Astrocyte of the cerebellum (primary cell): ENCODE measurements at regions not wholly inside any gene's neighbourhood (a gene's known extent, or its start where the extent isn't known, plus 50 kb on each side); places are given as distances from the start of the nearest gene placed in this dataset.
"Not testable (repeated sequence)": the region's sequence is repeated elsewhere in the genome, so short reads cannot be mapped to it uniquely, and the experiment has no call there.

ENCODE experiments used
- DNase-seq: peaks from one replicate; pipeline ENCODE4 v3.0.0-alpha.2; 2011; ENCODE audit warnings: low read depth
- H3K4me3 ChIP-seq: 2 replicates; pipeline ENCODE4 v1.5.1; 2011; ENCODE audit warnings: mild to moderate bottlenecking, low read depth, low read length, moderate library complexity
- in situ Hi-C: cut with HindIII; loops from 2 replicates; pipeline ENCODE4 v1.10.0; 2017; ENCODE audit warnings: low sequenced_read_pairs
- TF ChIP-seq, protein P1 (sequence below): IDR thresholded peaks from 2 replicates; pipeline ENCODE4 v1.5.1; 2012; ENCODE audit warnings: low read length, low read depth, moderate library complexity, mild to moderate bottlenecking; ENCODE audit errors: missing control alignments

DNA sequence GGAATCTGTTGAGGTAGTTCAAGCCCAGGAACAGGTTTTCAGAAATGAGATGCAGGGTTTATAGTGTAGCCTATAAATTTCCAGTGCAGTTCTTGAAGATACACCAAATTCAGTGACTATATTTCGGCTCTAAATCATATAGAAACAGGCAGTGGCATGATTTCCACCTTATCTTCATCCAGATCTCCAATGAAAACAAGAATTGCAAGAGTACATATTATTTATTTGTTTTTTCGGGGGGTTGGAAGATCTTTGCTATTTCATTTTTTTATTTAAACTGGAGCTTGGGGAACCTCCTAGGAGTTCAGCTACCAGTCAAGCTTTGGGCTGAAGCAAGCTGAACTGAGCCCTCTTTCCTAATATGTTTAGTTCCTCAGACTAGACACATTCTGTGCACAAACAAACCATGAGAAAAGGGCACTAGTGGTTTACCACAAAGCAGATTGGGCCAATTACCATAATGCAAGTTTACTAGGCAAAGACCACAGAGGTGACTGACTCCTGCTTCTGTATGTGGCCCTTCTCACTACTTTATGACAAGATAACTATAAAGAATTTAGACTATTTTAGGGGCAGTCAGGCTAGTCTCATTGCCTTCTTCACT, 68.5 kb downstream of the RGS2 start:
- DNase-seq = peak; percentile 32
- no peak overlapping the region for H3K4me3 ChIP-seq
- TF ChIP-seq, protein P1, sequence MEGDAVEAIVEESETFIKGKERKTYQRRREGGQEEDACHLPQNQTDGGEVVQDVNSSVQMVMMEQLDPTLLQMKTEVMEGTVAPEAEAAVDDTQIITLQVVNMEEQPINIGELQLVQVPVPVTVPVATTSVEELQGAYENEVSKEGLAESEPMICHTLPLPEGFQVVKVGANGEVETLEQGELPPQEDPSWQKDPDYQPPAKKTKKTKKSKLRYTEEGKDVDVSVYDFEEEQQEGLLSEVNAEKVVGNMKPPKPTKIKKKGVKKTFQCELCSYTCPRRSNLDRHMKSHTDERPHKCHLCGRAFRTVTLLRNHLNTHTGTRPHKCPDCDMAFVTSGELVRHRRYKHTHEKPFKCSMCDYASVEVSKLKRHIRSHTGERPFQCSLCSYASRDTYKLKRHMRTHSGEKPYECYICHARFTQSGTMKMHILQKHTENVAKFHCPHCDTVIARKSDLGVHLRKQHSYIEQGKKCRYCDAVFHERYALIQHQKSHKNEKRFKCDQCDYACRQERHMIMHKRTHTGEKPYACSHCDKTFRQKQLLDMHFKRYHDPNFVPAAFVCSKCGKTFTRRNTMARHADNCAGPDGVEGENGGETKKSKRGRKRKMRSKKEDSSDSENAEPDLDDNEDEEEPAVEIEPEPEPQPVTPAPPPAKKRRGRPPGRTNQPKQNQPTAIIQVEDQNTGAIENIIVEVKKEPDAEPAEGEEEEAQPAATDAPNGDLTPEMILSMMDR = no peak
- in situ Hi-C loops = no loop called here

DNA sequence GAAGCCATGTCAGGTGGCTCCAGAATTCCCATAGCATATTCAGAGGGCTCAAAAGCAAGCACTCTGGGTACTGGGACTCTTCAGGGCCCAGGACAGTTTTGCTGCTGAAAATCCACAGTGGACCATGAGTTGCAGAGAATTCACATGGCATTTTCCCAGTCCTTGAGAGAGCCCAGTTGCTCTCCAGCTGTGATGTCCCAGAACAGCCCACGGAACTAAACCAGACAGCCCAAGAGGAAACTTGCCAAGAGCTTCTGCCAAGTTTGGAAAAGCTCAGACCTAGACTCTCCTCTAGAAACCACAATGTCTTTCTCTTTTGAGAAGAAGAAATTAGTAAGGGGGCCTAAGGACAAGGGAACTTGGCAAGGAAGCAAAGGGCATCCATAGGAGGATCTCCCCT, 69.4 kb downstream of the RGS2 start:
- in situ Hi-C loops = no loop called here
- TF ChIP-seq, protein P1 = no peak
- no peak overlapping the region for H3K4me3 ChIP-seq
- peak; percentile 74 for DNase-seq

DNA sequence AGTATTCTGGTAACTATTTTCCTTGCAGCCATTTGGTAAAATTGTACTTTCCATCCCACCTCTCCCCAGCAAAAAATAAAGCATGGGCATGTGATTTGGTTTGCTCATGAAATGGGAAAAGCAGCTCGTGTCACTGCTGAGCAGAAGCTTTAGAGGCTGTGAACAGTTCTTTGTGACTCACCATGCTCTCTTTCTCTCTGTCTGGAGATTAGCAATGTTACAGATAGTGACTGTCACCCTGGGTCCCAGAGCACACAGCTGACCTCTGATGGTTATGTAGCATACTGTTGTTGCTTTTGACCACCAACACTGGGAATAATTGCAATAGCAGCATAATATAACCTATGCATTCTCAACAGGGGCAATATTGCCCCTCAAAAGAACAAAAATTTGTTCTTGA, 70.6 kb downstream of the RGS2 start:
- H3K4me3 ChIP-seq = no peak overlapping the region
- TF ChIP-seq, protein P1 = no peak
- DNase-seq = no peak
- in situ Hi-C loops = no loop called here

DNA sequence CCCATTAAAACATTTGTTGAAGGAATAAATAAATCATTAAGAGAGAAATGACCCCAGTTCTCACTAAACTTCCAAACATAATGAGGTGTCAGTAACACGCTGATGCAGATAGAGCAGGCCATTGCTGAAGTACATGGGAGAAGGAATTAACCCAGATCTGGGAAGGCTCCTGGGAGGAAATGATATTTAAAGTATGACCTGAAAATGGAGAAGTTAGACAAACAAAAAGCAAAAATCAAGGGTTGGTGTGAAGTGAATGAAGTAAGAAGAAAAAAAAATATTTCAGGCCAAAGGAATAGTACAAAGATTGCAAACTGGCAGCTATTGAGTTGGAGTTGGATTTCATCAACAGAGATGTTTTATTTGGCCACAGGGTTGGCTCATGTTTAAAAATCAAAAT, 71.4 kb downstream of the RGS2 start:
- DNase-seq = no peak
- H3K4me3 ChIP-seq = no peak overlapping the region
- in situ Hi-C loops = no loop called here
- TF ChIP-seq, protein P1 = no peak

DNA sequence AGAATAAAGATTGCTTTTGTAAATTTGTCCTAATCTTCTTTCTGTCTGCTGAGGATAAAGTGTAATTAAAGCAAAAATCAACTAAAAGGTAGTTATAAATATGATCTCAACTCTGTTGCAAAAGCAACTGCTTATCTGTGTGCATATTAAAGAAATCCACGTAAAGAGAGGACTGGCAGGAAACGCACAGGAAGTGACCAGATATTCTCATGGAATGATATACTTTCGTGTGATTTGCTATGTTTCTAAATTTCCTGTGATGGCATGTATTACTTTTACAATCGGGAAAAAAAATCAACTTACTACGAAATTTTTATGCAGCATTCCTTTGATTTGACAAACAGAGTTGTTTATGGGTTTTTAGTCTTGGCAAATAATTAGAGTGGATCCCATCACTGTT, 75.4 kb downstream of the RGS2 start:
- H3K4me3 ChIP-seq = no peak overlapping the region
- TF ChIP-seq, protein P1 = no peak
- in situ Hi-C loops = no loop called here
- no peak for DNase-seq

DNA sequence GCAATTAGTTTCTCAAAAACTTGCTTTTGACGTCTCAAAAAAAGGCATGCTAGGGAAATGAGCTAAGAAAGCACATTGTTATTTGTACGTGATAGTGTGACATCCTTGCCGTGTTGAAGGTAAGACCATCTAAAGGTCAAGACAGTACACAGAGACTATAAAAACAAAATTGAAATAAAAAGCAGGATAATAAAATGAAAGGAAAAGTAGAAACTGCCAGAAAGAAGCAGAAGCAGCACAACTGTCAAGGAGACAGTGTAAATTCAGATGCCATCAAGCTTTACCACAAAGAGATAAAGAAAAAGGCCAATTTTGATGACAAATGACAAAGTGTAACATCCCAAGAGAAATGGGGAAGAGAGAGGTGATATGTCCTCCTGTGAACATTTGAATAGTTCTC, 76.5 kb downstream of the RGS2 start:
- DNase-seq, H3K4me3 ChIP-seq, in situ Hi-C loops: not testable (repeated sequence)

DNA sequence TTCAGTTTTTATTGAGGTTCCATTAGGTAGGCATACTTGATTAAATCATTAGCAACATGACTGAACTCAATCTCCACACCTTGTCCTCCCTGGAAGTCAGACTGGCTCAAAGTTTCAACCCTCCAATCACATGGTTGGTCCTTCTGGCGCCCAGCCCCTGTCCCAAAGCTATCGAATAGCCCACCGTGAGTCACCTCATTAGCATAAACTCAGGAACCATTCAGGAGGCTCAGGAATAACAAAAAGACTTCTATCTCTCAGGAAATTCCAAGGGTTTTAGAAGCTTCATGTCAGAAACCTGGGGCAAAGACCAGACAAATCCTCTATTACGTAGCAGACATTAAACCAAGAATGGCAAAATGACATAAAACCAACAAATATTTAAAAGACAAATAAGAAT, 78.6 kb downstream of the RGS2 start:
- DNase-seq = no peak
- TF ChIP-seq, protein P1 = no peak
- in situ Hi-C loops = no loop called here
- H3K4me3 ChIP-seq = no peak overlapping the region
